ENCODE measurements at regions not wholly inside any gene's neighbourhood (a gene's known extent, or its start where the extent isn't known, plus 50 kb on each side); places are given as distances from the start of the nearest gene placed in this dataset.

- TF ChIP-seq MLLT1 (IDR thresholded peaks at IDR 0.05) (no peak), ZNF687 (IDR thresholded peaks at IDR 0.05) (no peak)
- BruUV-seq (replicated peaks), result no TSS peak
- POLR2A ChIA-PET, result no interaction called here
- H3K4me1 ChIP-seq (ENCODE audit: control insufficient read depth, insufficient read depth, low read length), result no peaks in the 10 kb centered on the region
- no peaks in the 10 kb centered on the region for H3K27me3 ChIP-seq (replicated peaks in 1 of 2; ENCODE audit: control insufficient read depth in 2 of 2, insufficient read depth in 2 of 2, low read length in 1 of 2)
- DNase-seq (ENCODE audit: low read depth, low spot score) (no peak), FAIRE-seq (no peak), ATAC-seq (no peak)
- CTCF ChIA-PET, result no interaction called here
- 33% methylated on average over 3 of the region's 3 CpGs for WGBS (ENCODE audit: insufficient coverage, insufficient replicate concordance, low lambda C conversion rate, missing lambda C conversion rate)
- no peak overlapping the region for H2AFZ ChIP-seq (ENCODE audit: control insufficient read depth, low read depth, low read length)
- intact Hi-C loops (cut with micrococcal nuclease; ENCODE audit: unreplicated experiment), result no loop called here
- H3K36me3 ChIP-seq (ENCODE audit: control insufficient read depth in 2 of 2, insufficient read depth in 2 of 2, low read length in 1 of 2), result no peaks in the 10 kb centered on the region
- no peaks in the 10 kb centered on the region for H3K9me3 ChIP-seq (replicated peaks; ENCODE audit: control insufficient read depth, insufficient read depth, low read length)
- RAD21 ChIA-PET (ENCODE audit: unreplicated experiment), result no interaction called here
- SMC1A ChIA-PET (ENCODE audit: uncharacterized antibody, unreplicated experiment), result no interaction called here
- no peak overlapping the region for H3K9ac ChIP-seq (ENCODE audit: control insufficient read depth, insufficient read depth, low read length)
- H3K79me2 ChIP-seq (ENCODE audit: control insufficient read depth, insufficient read depth, low read length), result no peaks in the 10 kb centered on the region
- no peak overlapping the region for H3K27ac ChIP-seq (ENCODE audit: control insufficient read depth, insufficient read depth)
- in situ Hi-C loops (cut with MboI), result no loop called here
- H3K4me3 ChIP-seq, result no peak overlapping the region
- no peaks in the 10 kb centered on the region for H4K20me1 ChIP-seq (ENCODE audit: control insufficient read depth, insufficient read depth)
- H3K4me2 ChIP-seq (ENCODE audit: control insufficient read depth, insufficient read depth), result no peak overlapping the region
Observed at GRCh38 chr15:61295239-61295638, 66.1 kb upstream of the RORA start.
